PC-9 (cell line): ENCODE measurements at regions not wholly inside any gene's neighbourhood (a gene's known extent, or its start where the extent isn't known, plus 50 kb on each side); places are given as distances from the start of the nearest gene placed in this dataset.

Experiments
- BruUV-seq: library from RNA; stranded (reverse); fragments of 400-500 nt; replicated peaks from 2 replicates; lab custom pipeline; 2021; lab: Mats Ljungman, UMichigan
- CTCF ChIA-PET: fragments of 300-600 bp; sonication (Branson Sonifier 250); formaldehyde crosslinking; loops from one replicate; lab custom pipeline; 2022; ENCODE audit warnings: antibody characterized with exemption; lab: Charles Lee
- POLR2A ChIA-PET: fragments of 300-600 bp; sonication (Branson Sonifier 250); formaldehyde crosslinking; loops from one replicate; lab custom pipeline; 2022; ENCODE audit warnings: antibody characterized with exemption; ENCODE audit not compliant: unreplicated experiment; lab: Charles Lee
- DNase-seq, 2 experiments: peaks; one replicate each; pipeline versions ENCODE4 v3.0.0 to v3.0.0-alpha.2; 2015 to 2022; ENCODE audit warnings: mixed read lengths in 1 of 2
- H2AFZ ChIP-seq: fragments of 200-600 bp; sonication (generic); 2 replicates; pipeline ENCODE4 v1.8.1; 2017; ENCODE audit warnings: antibody characterized with exemption
- H3F3A ChIP-seq: fragments of 200-600 bp; sonication (generic); 2 replicates; pipeline ENCODE4 v1.8.1; 2017; ENCODE audit warnings: antibody characterized with exemption, mild to moderate bottlenecking, low read depth; ENCODE audit not compliant: insufficient read depth
- H3K27ac ChIP-seq: fragments of 200-600 bp; sonication (generic); 2 replicates; pipeline ENCODE4 v1.6.1; 2016; ENCODE audit warnings: mixed run types
- H3K27me3 ChIP-seq: fragments of 200-600 bp; sonication (generic); 2 replicates; pipeline ENCODE4 v1.6.1; 2016; ENCODE audit warnings: low read depth, mixed run types; ENCODE audit not compliant: insufficient read depth
- H3K36me3 ChIP-seq: fragments of 200-600 bp; sonication (generic); 2 replicates; pipeline ENCODE4 v1.6.1; 2016; ENCODE audit warnings: low read depth, mixed run types
- H3K4me1 ChIP-seq: fragments of 200-600 bp; sonication (generic); replicated peaks from 2 replicates; pipeline ENCODE4 v1.6.1; 2016; ENCODE audit warnings: mixed run types; ENCODE audit not compliant: insufficient read depth
- H3K4me2 ChIP-seq: fragments of 200-600 bp; sonication (generic); 2 replicates; pipeline ENCODE4 v1.6.1; 2017; ENCODE audit warnings: mixed run types
- H3K4me3 ChIP-seq: fragments of 200-600 bp; sonication (generic); 2 replicates; pipeline ENCODE4 v1.6.1; 2016; ENCODE audit warnings: mixed run types
- H3K79me2 ChIP-seq: fragments of 200-600 bp; sonication (generic); 2 replicates; pipeline ENCODE4 v1.6.1; 2017; ENCODE audit warnings: low read depth, mixed run types
- H3K9me2 ChIP-seq: fragments of 200-600 bp; sonication (generic); 2 replicates; pipeline ENCODE4 v1.8.1; 2017; ENCODE audit warnings: mild to moderate bottlenecking; ENCODE audit not compliant: insufficient read depth
- H3K9me3 ChIP-seq: fragments of 200-600 bp; sonication (generic); 2 replicates; pipeline ENCODE4 v1.8.1; 2016; ENCODE audit warnings: low read depth; ENCODE audit not compliant: insufficient read depth
- H4K20me1 ChIP-seq: fragments of 200-600 bp; sonication (generic); 2 replicates; pipeline ENCODE4 v1.8.1; 2017; ENCODE audit not compliant: insufficient read depth
- CTCF ChIP-seq: fragments of 200-600 bp; sonication (generic); conservative IDR thresholded peaks from 2 replicates; pipeline ENCODE4 v1.6.1; 2017; ENCODE audit warnings: mixed run types, antibody characterized with exemption, mild to moderate bottlenecking, moderate library complexity
- EZH2 ChIP-seq: fragments of 200-600 bp; sonication (generic); IDR thresholded peaks from 2 replicates; pipeline ENCODE4 v1.8.0; 2017; ENCODE audit warnings: antibody characterized with exemption, low read depth
- intact Hi-C: fragments of 100-400 bp; cut with micrococcal nuclease; formaldehyde crosslinking; loops from one replicate; pipeline ENCODE4 v1.10.0; 2022; ENCODE audit not compliant: unreplicated experiment

GRCh38 chr5:77853353-77853907, 77.3 kb upstream of the TBCA start:
- intact Hi-C loops: no loop called here
- Histone ChIP-seq H3K79me2 (no peaks in the 10 kb centered on the region), H3K27me3 (no peaks in the 10 kb centered on the region), H3K9me3 (no peaks in the 10 kb centered on the region), H3K27ac (no peak overlapping the region), H4K20me1 (no peaks in the 10 kb centered on the region), H3K4me1 (no peaks in the 10 kb centered on the region), H2AFZ (no peak overlapping the region), H3K9me2 (no peaks in the 10 kb centered on the region), H3K4me3 (no peak overlapping the region), H3F3A (no peaks in the 10 kb centered on the region), H3K4me2 (no peak overlapping the region), H3K36me3 (no peaks in the 10 kb centered on the region)
- ChIA-PET POLR2A (no interaction called here), CTCF (no interaction called here)
- no peak for TF ChIP-seq CTCF
- no peak for TF ChIP-seq EZH2
- DNase-seq: no peak
- no TSS peak for BruUV-seq

GRCh38 chr5:77852514-77853352, 76.6 kb upstream of the TBCA start:
- Histone ChIP-seq H3K27me3 (no peaks in the 10 kb centered on the region), H3F3A (no peaks in the 10 kb centered on the region), H3K4me3 (no peak overlapping the region), H3K79me2 (no peaks in the 10 kb centered on the region), H3K4me2 (no peak overlapping the region), H3K36me3 (no peaks in the 10 kb centered on the region), H2AFZ (no peak overlapping the region), H3K27ac (no peak overlapping the region), H3K9me3 (no peaks in the 10 kb centered on the region), H3K9me2 (no peaks in the 10 kb centered on the region), H4K20me1 (no peaks in the 10 kb centered on the region), H3K4me1 (no peaks in the 10 kb centered on the region)
- ChIA-PET POLR2A (no interaction called here), CTCF (no interaction called here)
- intact Hi-C loops: no loop called here
- TF ChIP-seq EZH2 (no peak), CTCF (no peak)
- DNase-seq: no peak
- BruUV-seq: no TSS peak

GRCh38 chr5:77852068-77852513, 76.0 kb upstream of the TBCA start:
- H3K9me2 ChIP-seq: no peaks in the 10 kb centered on the region
- H3K27ac ChIP-seq: no peak overlapping the region
- DNase-seq: no peak
- no peaks in the 10 kb centered on the region for H3K36me3 ChIP-seq
- H3K27me3 ChIP-seq: no peaks in the 10 kb centered on the region
- ChIA-PET CTCF (no interaction called here), POLR2A (no interaction called here)
- no peaks in the 10 kb centered on the region for H3K9me3 ChIP-seq
- no peak overlapping the region for H3K4me2 ChIP-seq
- H3F3A ChIP-seq: no peaks in the 10 kb centered on the region
- no peak for TF ChIP-seq EZH2
- TF ChIP-seq CTCF: no peak
- H3K4me1 ChIP-seq: no peaks in the 10 kb centered on the region
- BruUV-seq: no TSS peak
- intact Hi-C loops: no loop called here
- H3K79me2 ChIP-seq: no peaks in the 10 kb centered on the region
- no peaks in the 10 kb centered on the region for H4K20me1 ChIP-seq
- no peak overlapping the region for H3K4me3 ChIP-seq
- H2AFZ ChIP-seq: no peak overlapping the region
